ENCODE measurements at regions not wholly inside any gene's neighbourhood (a gene's known extent, or its start where the extent isn't known, plus 50 kb on each side); places are given as distances from the start of the nearest gene placed in this dataset.

DNA sequence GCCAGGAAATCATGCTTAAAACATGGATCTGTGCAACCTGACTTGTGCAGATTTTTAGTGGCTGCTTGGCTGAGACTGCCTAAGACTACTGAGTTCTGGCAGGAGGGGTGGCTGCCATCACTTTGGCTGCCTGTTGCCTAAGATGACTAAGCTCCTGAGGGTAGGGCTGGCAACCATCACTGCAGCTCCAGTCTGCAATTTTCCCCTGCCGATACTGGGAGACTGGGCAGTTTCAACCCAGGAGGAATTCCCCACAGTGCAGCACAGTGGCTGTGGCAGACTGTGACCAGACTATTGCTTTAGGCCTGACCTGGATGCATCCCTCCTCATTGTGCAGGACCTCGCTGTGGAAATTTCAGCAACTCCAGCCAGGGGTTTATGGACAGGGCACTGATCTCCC lies 544.9 kb downstream of the ANKRD50 start:
- no peak for TF ChIP-seq ZNF423 (CRISPR knock-in tag; IDR thresholded peaks at IDR 0.05)
- TF ChIP-seq ZNF416 (CRISPR knock-in tag; IDR thresholded peaks at IDR 0.05): no peak
- TF ChIP-seq ZNF232 (CRISPR knock-in tag; IDR thresholded peaks at IDR 0.05): no peak
- TF ChIP-seq CTCF (IDR thresholded peaks at IDR 0.05): no peak
- no peak for TF ChIP-seq USF2 (CRISPR knock-in tag; IDR thresholded peaks at IDR 0.05)
- no peak for TF ChIP-seq GTF2I (CRISPR knock-in tag; conservative IDR thresholded peaks at IDR 0.05)
- TF ChIP-seq JUN (CRISPR knock-in tag; IDR thresholded peaks at IDR 0.05): no peak

Measured in WTC11 (cell line).